IMR-90 (cell line): ENCODE measurements at regions not wholly inside any gene's neighbourhood (a gene's known extent, or its start where the extent isn't known, plus 50 kb on each side); places are given as distances from the start of the nearest gene placed in this dataset.

Experiments used
- ATAC-seq: fragments of 200-7000 bp; cut with Tn5 transposase; 2 replicates; pipeline ENCODE4 v1.9.1; 2020; ENCODE audit warnings: low read depth, mild to moderate bottlenecking, moderate library complexity
- BruUV-seq: library from RNA; stranded (reverse); fragments of 400-500 nt; replicated peaks from 2 replicates; lab custom pipeline; 2021; lab: Mats Ljungman, UMichigan
- CTCF ChIA-PET: fragments of 300-600 bp; formaldehyde crosslinking; extraction: SDS; loops from one replicate; lab custom pipeline; 2021; ENCODE audit warnings: antibody characterized with exemption; lab: Yijun Ruan, JAX
- POLR2A ChIA-PET: fragments of 300-600 bp; sonication (Branson Sonifier 250); formaldehyde crosslinking; loops from one replicate; lab custom pipeline; 2022; ENCODE audit warnings: antibody characterized with exemption; ENCODE audit not compliant: unreplicated experiment; lab: Charles Lee
- DNase-seq: peaks from one replicate; pipeline ENCODE4 v3.0.0; 2013
- H2AFZ ChIP-seq: replicated peaks from 2 replicates; pipeline ENCODE3; 2013; ENCODE audit warnings: low read length, mild to moderate bottlenecking; ENCODE audit not compliant: poor library complexity
- H2AK5ac ChIP-seq: 2 replicates; pipeline ENCODE4 v1.6.1; 2013; ENCODE audit warnings: low read depth, low read length, inconsistent platforms
- H2AK9ac ChIP-seq: replicated peaks from 2 replicates; pipeline ENCODE3; 2013; ENCODE audit warnings: mild to moderate bottlenecking, low read depth, low read length, moderate library complexity; ENCODE audit not compliant: poor library complexity
- H2BK120ac ChIP-seq: 2 replicates; pipeline ENCODE4 v1.6.1; 2013; ENCODE audit warnings: low read depth, low read length, inconsistent platforms
- H2BK15ac ChIP-seq: 3 replicates; pipeline ENCODE4 v1.6.1; 2013; ENCODE audit warnings: low read depth, low read length, inconsistent platforms
- H2BK20ac ChIP-seq: 2 replicates; pipeline ENCODE4 v1.6.1; 2013; ENCODE audit warnings: low read depth, mild to moderate bottlenecking, inconsistent platforms, low read length, moderate library complexity
- H2BK5ac ChIP-seq: 2 replicates; pipeline ENCODE4 v1.6.1; 2013; ENCODE audit warnings: mild to moderate bottlenecking, low read depth, low read length, inconsistent platforms; ENCODE audit not compliant: poor library complexity, severe bottlenecking
- H3K14ac ChIP-seq: replicated peaks from 2 replicates; pipeline ENCODE4 v1.6.1; 2013; ENCODE audit warnings: low read depth, low read length, inconsistent platforms
- H3K18ac ChIP-seq: 2 replicates; pipeline ENCODE4 v1.6.1; 2013; ENCODE audit warnings: low read depth, low read length, control low read depth
- H3K23ac ChIP-seq: 2 replicates; pipeline ENCODE4 v1.6.1; 2013; ENCODE audit warnings: low read depth, low read length, inconsistent platforms
- H3K27ac ChIP-seq: 2 replicates; pipeline ENCODE4 v1.5.1; 2013; ENCODE audit warnings: mild to moderate bottlenecking, control low read depth, low read length; ENCODE audit not compliant: insufficient read depth
- H3K27me3 ChIP-seq: 2 replicates; pipeline ENCODE4 v1.6.1; 2013; ENCODE audit warnings: low read length; ENCODE audit not compliant: control insufficient read depth, insufficient read depth
- H3K36me3 ChIP-seq: 2 replicates; pipeline ENCODE4 v1.6.1; 2013; ENCODE audit warnings: low read length, mixed read lengths; ENCODE audit not compliant: control insufficient read depth, insufficient read depth
- H3K4ac ChIP-seq: 2 replicates; pipeline ENCODE4 v1.6.1; 2013; ENCODE audit warnings: low read depth, low read length, inconsistent platforms
- H3K4me1 ChIP-seq: 2 replicates; pipeline ENCODE4 v1.6.1; 2013; ENCODE audit warnings: low read length, mixed read lengths; ENCODE audit not compliant: control insufficient read depth, insufficient read depth
- H3K4me2 ChIP-seq: 2 replicates; pipeline ENCODE4 v1.6.1; 2013; ENCODE audit warnings: low read depth, mild to moderate bottlenecking, control low read depth, low read length, moderate library complexity
- H3K4me3 ChIP-seq: 2 replicates; pipeline ENCODE4 v1.5.1; 2013; ENCODE audit warnings: low read depth, mild to moderate bottlenecking, control low read depth, low read length, moderate library complexity; ENCODE audit not compliant: insufficient read depth
- H3K56ac ChIP-seq: 2 replicates; pipeline ENCODE4 v1.6.1; 2013; ENCODE audit warnings: low read length, inconsistent platforms; ENCODE audit not compliant: insufficient read depth; ENCODE audit errors: extremely low read depth
- H3K79me1 ChIP-seq, 2 experiments: 2 replicates each; pipeline ENCODE4 v1.6.1; 2013; ENCODE audit warnings: low read length in 2 of 2, inconsistent platforms in 1 of 2, low read depth in 1 of 2
- H3K9ac ChIP-seq: 2 replicates; pipeline ENCODE4 v1.6.1; 2013; ENCODE audit warnings: low read depth, low read length, control low read depth
- H3K9me1 ChIP-seq: 2 replicates; pipeline ENCODE4 v1.6.1; 2013; ENCODE audit warnings: low read length, inconsistent platforms; ENCODE audit not compliant: insufficient read depth
- H3K9me3 ChIP-seq: 2 replicates; pipeline ENCODE4 v1.6.1; 2013; ENCODE audit warnings: low read length; ENCODE audit not compliant: control insufficient read depth, insufficient read depth
- H4K20me1 ChIP-seq: 2 replicates; pipeline ENCODE4 v1.6.1; 2013; ENCODE audit warnings: low read length, inconsistent platforms; ENCODE audit not compliant: insufficient read depth
- H4K5ac ChIP-seq: 2 replicates; pipeline ENCODE4 v1.6.1; 2013; ENCODE audit warnings: mild to moderate bottlenecking, low read depth, low read length, control low read depth
- H4K8ac ChIP-seq, 2 experiments: 2 replicates each; pipeline ENCODE4 v1.6.1; 2013; ENCODE audit warnings: low read depth in 2 of 2, low read length in 2 of 2, control low read depth in 1 of 2, inconsistent platforms in 1 of 2
- H4K91ac ChIP-seq: 2 replicates; pipeline ENCODE4 v1.6.1; 2013; ENCODE audit warnings: low read depth, low read length, inconsistent platforms; ENCODE audit not compliant: insufficient read depth
- BHLHE40 ChIP-seq: fragments of 150-350 bp; IDR thresholded peaks from 2 replicates; pipeline ENCODE4 v1.6.1; 2016; ENCODE audit warnings: mild to moderate bottlenecking, low read depth, low read length
- CHD1 ChIP-seq: IDR thresholded peaks from 2 replicates; pipeline ENCODE4 v1.6.1; 2012; ENCODE audit warnings: low read depth, low read length, improper control_type of control experiment
- ELK1 ChIP-seq: fragments of 150-350 bp; IDR thresholded peaks from 2 replicates; pipeline ENCODE4 v1.6.1; 2016; ENCODE audit warnings: low read depth, mild to moderate bottlenecking, low read length, moderate library complexity, borderline replicate concordance
- FOS ChIP-seq: fragments of 150-350 bp; IDR thresholded peaks from 2 replicates; pipeline ENCODE4 v1.6.1; 2016; ENCODE audit warnings: low read depth, low read length
- MAFK ChIP-seq: IDR thresholded peaks from 2 replicates; pipeline ENCODE4 v1.6.1; 2012; ENCODE audit warnings: low read depth, low read length, improper control_type of control experiment
- MAZ ChIP-seq: IDR thresholded peaks from 2 replicates; pipeline ENCODE4 v1.6.1; 2012; ENCODE audit warnings: low read depth, mild to moderate bottlenecking, low read length, improper control_type of control experiment, moderate library complexity, borderline replicate concordance
- MXI1 ChIP-seq: IDR thresholded peaks from 2 replicates; pipeline ENCODE4 v1.6.1; 2012; ENCODE audit warnings: low read depth, mild to moderate bottlenecking, low read length, moderate library complexity, borderline replicate concordance
- NFE2L2 ChIP-seq: fragments of 150-350 bp; IDR thresholded peaks from 2 replicates; pipeline ENCODE4 v1.6.1; 2016; ENCODE audit warnings: low read depth, mild to moderate bottlenecking, low read length
- POLR2A ChIP-seq: IDR thresholded peaks from 2 replicates; pipeline ENCODE4 v1.6.1; 2012; ENCODE audit warnings: mild to moderate bottlenecking, low read depth, low read length
- RAD21 ChIP-seq: IDR thresholded peaks from 2 replicates; pipeline ENCODE4 v1.6.1; 2012; ENCODE audit warnings: low read length, improper control_type of control experiment
- RCOR1 ChIP-seq: IDR thresholded peaks from 2 replicates; pipeline ENCODE4 v1.6.1; 2012; ENCODE audit warnings: mild to moderate bottlenecking, low read length, improper control_type of control experiment; ENCODE audit not compliant: insufficient replicate concordance
- RFX5 ChIP-seq: IDR thresholded peaks from 2 replicates; pipeline ENCODE4 v1.8.0; 2012; ENCODE audit warnings: low read depth, mild to moderate bottlenecking, low read length, moderate library complexity
- SMC3 ChIP-seq: fragments of 150-350 bp; IDR thresholded peaks from 2 replicates; pipeline ENCODE4 v1.6.1; 2016; ENCODE audit warnings: low read depth, mild to moderate bottlenecking, antibody characterized with exemption, low read length, moderate library complexity
- USF2 ChIP-seq: fragments of 150-350 bp; IDR thresholded peaks from 2 replicates; pipeline ENCODE4 v1.6.1; 2017; ENCODE audit warnings: mild to moderate bottlenecking, antibody characterized with exemption, low read length, low read depth
- WGBS, 2 experiments: methylation state at CpG; one replicate each; pipeline versions ENCODE4 v1.1.5 to v1.1.7; 2013; ENCODE audit warnings: missing lambda C conversion rate in 2 of 2; ENCODE audit not compliant: insufficient read length in 1 of 2; ENCODE audit errors: extremely low coverage in 2 of 2; 5-methylcytosine and 5-hydroxymethylcytosine counted together
- dilution Hi-C: fragments of 300-500 bp; cut with HindIII; formaldehyde crosslinking; loops from one replicate; pipeline ENCODE4 v1.14.3; 2018; ENCODE audit warnings: low sequenced_read_pairs; ENCODE audit not compliant: unreplicated experiment
- in situ Hi-C: fragments of 300-500 bp; cut with MboI; formaldehyde crosslinking; loops from 3 replicates; pipeline ENCODE4 v1.14.3; 2019; ENCODE audit warnings: low sequenced_read_pairs, inconsistent platforms, mixed read lengths
- intact Hi-C: fragments of 100-400 bp; cut with micrococcal nuclease; formaldehyde crosslinking; loops from 2 replicates; pipeline ENCODE4 v1.10.0; 2022
- TF ChIP-seq, protein P1 (sequence below): conservative IDR thresholded peaks from 2 replicates; pipeline ENCODE4 v1.5.1; 2012; ENCODE audit warnings: mild to moderate bottlenecking, low read depth, low read length, improper control_type of control experiment

- Histone ChIP-seq H3K4me3 (no peak overlapping the region), H3K56ac (no peak overlapping the region), H3K36me3 (no peaks in the 10 kb centered on the region), H3K27ac (no peak overlapping the region), H2BK5ac (no peak overlapping the region), H2AK5ac (no peak overlapping the region), H2BK120ac (no peak overlapping the region), H3K4me2 (no peak overlapping the region), H3K9me3 (peaks cover 5% of the 10 kb centered on the region; the same call in 1 of the 2 replicates), H3K18ac (no peak overlapping the region), H3K27me3 (no peaks in the 10 kb centered on the region), H4K20me1 (no peaks in the 10 kb centered on the region), H3K4me1 (no peaks in the 10 kb centered on the region), H3K79me1 (no peaks in the 10 kb centered on the region), H3K14ac (no peak overlapping the region), H2AK9ac (no peak overlapping the region), H4K8ac (no peak overlapping the region), H4K5ac (no peak overlapping the region), H2AFZ (no peak overlapping the region), H3K23ac (no peak overlapping the region), H3K9ac (no peak overlapping the region), H3K4ac (no peak overlapping the region), H2BK20ac (no peak overlapping the region), H2BK15ac (no peak overlapping the region), H4K91ac (no peak overlapping the region), H3K9me1 (no peaks in the 10 kb centered on the region)
- in situ Hi-C loops (no loop called here), intact Hi-C loops (no loop called here), dilution Hi-C loops (no loop called here)
- BruUV-seq = no TSS peak
- no peak for TF ChIP-seq MXI1
- no peak for TF ChIP-seq MAZ
- no peak for TF ChIP-seq POLR2A
- no peak for TF ChIP-seq CHD1
- TF ChIP-seq FOS = no peak
- no peak for TF ChIP-seq BHLHE40
- TF ChIP-seq RCOR1 = no peak
- TF ChIP-seq RFX5 = no peak
- no peak for TF ChIP-seq NFE2L2
- no peak for TF ChIP-seq USF2
- no peak for TF ChIP-seq SMC3
- TF ChIP-seq RAD21 = no peak
- TF ChIP-seq, protein P1, sequence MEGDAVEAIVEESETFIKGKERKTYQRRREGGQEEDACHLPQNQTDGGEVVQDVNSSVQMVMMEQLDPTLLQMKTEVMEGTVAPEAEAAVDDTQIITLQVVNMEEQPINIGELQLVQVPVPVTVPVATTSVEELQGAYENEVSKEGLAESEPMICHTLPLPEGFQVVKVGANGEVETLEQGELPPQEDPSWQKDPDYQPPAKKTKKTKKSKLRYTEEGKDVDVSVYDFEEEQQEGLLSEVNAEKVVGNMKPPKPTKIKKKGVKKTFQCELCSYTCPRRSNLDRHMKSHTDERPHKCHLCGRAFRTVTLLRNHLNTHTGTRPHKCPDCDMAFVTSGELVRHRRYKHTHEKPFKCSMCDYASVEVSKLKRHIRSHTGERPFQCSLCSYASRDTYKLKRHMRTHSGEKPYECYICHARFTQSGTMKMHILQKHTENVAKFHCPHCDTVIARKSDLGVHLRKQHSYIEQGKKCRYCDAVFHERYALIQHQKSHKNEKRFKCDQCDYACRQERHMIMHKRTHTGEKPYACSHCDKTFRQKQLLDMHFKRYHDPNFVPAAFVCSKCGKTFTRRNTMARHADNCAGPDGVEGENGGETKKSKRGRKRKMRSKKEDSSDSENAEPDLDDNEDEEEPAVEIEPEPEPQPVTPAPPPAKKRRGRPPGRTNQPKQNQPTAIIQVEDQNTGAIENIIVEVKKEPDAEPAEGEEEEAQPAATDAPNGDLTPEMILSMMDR = no peak
- TF ChIP-seq ELK1 = no peak
- no peak for TF ChIP-seq MAFK
- whole genome bisulfite sequencing, 2 experiments = no CpG with 5 or more reads among the region's 1 CpG
- CTCF ChIA-PET = no interaction called here
- ATAC-seq (no peak), DNase-seq (no peak)
- POLR2A ChIA-PET = no interaction called here
Measured at GRCh38 chr2:35000453-35000852, 1355.1 kb upstream of the CRIM1 start.
